LoVo (cell line): ENCODE measurements at regions not wholly inside any gene's neighbourhood (a gene's known extent, or its start where the extent isn't known, plus 50 kb on each side); places are given as distances from the start of the nearest gene placed in this dataset.
"Not testable (repeated sequence)": the region's sequence is repeated elsewhere in the genome, so short reads cannot be mapped to it uniquely, and the experiment has no call there.

Experiments
- DNase-seq: peaks from one replicate; pipeline ENCODE4 v3.0.0-alpha.2; 2016; ENCODE audit warnings: low spot score

- DNase-seq: no peak
Observed at GRCh38 chr4:33470805-33471204, 2750.6 kb downstream of the PCDH7 start.

DNA sequence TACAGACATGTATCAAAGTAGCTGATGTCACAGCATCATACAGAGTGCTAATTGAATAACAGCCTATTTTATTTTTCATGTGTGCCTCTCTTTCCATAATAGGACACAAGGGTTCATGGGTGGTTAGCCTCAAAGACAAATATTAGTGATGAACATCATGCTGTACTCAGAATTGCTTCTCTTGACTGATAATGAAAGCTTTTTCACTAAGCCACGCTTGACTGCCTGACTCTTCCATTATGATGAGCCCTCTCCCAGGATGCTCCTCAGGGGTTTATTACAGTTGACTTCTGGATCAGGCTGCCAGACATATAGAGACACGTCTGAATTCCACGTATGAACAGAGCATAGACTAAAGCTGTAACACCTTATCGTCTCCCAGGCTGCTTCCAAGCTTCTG is 2757.5 kb downstream of the PCDH7 start:
- no peak for DNase-seq

GRCh38 chr4:33482773-33483172 is 2761.5 kb downstream of the ARAP2 start:
- DNase-seq: peak; percentile 39

GRCh38 chr4:33485111-33485510 is 2759.2 kb downstream of the ARAP2 start:
- no peak for DNase-seq

- DNase-seq: no peak
Observed at GRCh38 chr4:33493231-33493630, 2751.1 kb downstream of the ARAP2 start.

DNA sequence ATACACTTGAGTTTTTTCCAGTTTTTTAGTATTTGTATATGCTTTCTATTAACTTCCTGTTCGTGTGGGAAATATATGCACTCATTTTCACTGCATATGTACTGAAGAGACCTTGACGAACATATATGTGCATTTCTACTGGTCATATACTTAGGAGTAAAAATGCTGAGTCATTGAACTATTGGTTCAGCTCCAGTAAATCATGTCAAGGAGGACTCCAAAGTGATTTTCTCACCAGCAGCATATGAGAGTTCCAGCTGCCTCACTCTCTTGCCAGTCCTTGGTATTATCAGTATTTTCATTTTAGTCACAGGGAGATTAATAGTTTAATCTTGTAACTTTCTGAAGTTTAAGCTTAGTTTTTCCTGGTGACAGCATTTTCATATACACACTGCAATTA is 2750.2 kb downstream of the ARAP2 start:
- no peak for DNase-seq

DNA sequence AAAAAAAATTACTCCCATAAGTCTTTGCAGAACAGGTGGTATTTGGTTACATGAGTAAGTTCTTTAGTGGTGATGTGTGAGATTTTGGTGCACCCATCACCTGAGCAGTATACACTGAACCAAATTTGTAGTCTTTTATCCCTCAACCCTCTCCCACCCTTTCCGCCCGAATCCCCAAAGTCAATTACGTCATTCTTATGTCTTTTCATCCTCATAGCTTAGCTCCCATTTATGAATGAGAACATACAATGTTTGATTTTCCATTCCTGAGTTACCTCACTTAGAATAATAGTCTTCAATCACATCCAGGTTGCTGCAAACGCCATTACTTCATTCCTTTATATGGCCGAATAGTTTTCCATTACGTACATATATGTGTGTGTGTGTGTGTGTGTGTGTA is 2742.7 kb downstream of the ARAP2 start:
- DNase-seq: not testable (repeated sequence)

- DNase-seq: no peak
Observed at GRCh38 chr4:33512397-33512796, 2731.9 kb downstream of the ARAP2 start.

DNA sequence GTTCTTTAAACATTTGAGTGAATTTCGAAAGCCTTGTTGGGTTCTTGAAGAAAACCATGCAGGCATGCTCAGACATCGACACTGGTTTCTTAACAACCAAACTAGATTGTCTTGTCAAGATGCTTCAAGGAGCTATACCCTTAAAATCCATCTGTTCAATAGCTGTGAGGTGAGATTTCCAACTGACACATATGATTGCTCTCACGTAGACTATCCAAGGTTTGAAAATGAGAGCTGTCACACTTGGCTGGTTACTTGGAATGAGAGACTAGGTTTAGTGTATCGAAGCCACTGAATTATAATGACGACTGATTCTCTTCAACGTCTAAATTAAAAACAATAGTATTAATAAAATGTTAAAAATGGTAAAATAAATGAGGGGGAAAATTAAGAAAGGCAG is 2725.5 kb downstream of the ARAP2 start:
- DNase-seq: no peak

GRCh38 chr4:33532821-33533220 is 2711.5 kb downstream of the ARAP2 start:
- DNase-seq: no peak

GRCh38 chr4:33536898-33537297 is 2707.4 kb downstream of the ARAP2 start:
- DNase-seq: no peak

- no peak for DNase-seq
Observed at GRCh38 chr4:33537527-33537926, 2706.8 kb downstream of the ARAP2 start.

DNA sequence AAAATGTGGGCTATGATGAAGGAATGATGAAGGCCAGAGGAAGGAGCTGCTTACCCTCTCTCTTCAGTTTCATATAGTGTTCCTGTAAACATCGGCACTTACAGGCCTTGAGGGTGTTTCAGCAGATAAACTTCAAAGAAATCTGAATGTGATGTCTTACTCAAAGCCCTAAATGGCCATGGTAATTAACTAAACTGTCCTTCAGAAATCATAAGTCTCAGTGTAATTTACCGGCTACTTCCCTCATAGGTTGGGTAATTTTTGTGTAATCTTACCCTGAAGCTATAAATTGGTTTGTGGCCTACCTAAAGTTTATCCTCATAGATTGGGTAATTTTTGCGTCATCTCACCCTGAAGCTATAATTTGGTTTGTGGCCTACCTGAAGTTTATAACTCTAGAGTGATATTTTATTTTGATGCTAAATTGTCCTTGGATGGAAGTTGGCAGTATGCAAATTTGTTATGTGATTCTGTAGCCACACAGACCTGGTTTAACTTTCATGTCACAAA is 2700.3 kb downstream of the ARAP2 start:
- no peak for DNase-seq

GRCh38 chr4:33551244-33551643 is 2693.1 kb downstream of the ARAP2 start:
- no peak for DNase-seq

- DNase-seq: no peak
Observed at GRCh38 chr4:33561259-33561658, 2683.1 kb downstream of the ARAP2 start.

DNA sequence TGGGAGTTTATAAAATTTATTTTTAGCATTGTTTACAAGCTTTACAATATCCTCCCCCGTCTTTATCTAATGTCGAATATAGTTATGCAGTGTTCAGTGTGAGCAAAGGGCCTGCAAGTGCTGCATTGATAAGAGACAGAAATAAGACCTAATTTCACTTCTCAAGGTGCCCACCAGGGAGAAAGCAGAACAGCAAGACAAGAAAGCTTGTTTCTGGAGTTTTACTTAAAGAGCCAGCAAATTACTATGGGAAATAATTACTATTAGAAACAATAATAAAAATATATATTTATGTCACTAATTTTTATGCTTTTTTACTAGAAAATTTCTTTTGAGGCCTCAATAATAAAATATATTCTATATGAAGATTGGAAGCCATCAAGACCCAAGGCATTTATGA is 2677.7 kb downstream of the ARAP2 start:
- DNase-seq: no peak

DNA sequence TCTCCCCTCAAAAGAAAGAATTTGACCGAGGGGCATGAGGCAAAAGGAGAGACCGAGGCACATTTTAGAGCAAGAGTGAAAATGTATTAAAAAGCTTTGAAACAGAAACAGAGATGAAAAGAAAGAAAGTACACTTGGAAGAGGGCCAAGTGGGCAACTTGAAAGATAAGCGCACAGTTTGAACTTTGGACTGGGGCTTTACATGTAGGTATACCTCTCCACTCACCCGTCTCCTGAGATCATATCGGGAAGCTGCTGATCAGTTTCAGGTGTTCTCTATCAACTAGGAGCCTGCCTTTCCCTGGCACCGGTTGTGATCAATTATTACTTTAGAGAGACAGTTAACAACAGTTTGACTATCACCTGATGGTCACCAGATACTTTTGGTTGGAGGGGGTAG is 2666.5 kb downstream of the ARAP2 start:
- DNase-seq: peak; percentile 46

GRCh38 chr4:33579951-33580350 is 2664.4 kb downstream of the ARAP2 start:
- no peak for DNase-seq

- no peak for DNase-seq
Observed at GRCh38 chr4:33592701-33593100, 2651.6 kb downstream of the ARAP2 start.

DNA sequence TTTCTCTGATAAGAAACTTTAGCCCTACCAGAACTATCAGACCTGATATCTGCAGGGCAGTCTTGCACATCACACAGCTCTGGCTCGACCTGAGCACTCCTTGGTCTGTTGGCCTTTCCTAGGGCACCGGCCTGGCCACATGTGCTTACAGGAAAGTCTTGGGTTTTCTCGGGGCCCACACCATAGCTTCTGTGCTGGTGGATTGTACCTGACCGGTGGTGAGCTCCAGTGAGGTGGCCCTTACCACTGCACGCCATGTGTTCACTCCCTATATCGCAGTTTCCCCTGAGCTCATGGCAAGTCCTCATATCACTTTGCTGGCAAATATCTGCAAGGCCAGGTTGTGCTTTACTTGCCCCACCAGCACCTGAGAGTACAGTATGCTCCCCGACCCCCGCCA is 2637.4 kb downstream of the ARAP2 start:
- DNase-seq: no peak

DNA sequence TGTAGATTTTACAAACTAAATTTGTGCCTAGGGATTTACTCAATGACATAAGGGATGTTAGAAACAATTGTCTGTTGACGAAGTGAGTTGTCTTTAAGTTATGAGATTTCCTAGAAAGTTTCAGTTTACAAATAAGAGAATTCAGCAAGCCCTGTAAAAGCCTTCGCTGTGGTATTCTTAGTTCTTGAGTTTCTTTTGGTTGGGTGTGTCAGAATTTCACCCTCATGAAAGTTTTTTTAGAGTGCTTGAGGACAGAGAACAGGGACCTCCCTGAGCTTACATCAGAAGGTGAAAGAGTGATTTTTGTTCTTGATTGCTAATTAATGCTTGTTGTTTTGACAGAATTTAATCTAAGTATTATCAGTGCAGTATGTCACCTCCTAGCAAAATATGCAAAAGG is 2628.2 kb downstream of the ARAP2 start:
- no peak for DNase-seq

GRCh38 chr4:33625748-33626147 is 2618.6 kb downstream of the ARAP2 start:
- DNase-seq: no peak

DNA sequence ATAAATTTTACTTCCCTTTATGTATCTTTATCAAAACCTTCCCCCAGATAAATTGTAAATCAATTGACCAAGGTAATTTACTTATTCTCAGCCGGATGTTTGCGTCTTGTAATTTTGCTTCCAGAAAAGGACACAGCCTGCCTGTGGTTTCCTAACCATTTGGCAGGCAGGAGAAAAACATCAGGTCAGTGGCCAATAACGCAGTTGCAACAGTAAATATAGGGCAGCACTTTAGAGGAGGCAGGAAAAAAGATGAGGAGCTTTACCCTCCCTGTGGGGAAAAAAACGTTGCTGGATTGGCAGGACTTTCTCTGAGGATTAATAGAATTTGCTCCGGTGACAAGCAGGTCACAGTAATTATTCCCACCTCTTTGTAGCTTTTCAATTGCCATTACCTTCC is 2618.1 kb downstream of the ARAP2 start:
- no peak for DNase-seq

GRCh38 chr4:33628296-33628695 is 2616.0 kb downstream of the ARAP2 start:
- no peak for DNase-seq

- DNase-seq: no peak
Observed at GRCh38 chr4:33649015-33649414, 2595.3 kb downstream of the ARAP2 start.
